ENCODE measurements at regions not wholly inside any gene's neighbourhood (a gene's known extent, or its start where the extent isn't known, plus 50 kb on each side); places are given as distances from the start of the nearest gene placed in this dataset.

GRCh38 chr1:59018860-59019259 is 235.0 kb upstream of the JUN start:
- DNase-seq (ENCODE audit: extremely low read depth in 1 of 2, low read depth in 1 of 2): no peak

DNA sequence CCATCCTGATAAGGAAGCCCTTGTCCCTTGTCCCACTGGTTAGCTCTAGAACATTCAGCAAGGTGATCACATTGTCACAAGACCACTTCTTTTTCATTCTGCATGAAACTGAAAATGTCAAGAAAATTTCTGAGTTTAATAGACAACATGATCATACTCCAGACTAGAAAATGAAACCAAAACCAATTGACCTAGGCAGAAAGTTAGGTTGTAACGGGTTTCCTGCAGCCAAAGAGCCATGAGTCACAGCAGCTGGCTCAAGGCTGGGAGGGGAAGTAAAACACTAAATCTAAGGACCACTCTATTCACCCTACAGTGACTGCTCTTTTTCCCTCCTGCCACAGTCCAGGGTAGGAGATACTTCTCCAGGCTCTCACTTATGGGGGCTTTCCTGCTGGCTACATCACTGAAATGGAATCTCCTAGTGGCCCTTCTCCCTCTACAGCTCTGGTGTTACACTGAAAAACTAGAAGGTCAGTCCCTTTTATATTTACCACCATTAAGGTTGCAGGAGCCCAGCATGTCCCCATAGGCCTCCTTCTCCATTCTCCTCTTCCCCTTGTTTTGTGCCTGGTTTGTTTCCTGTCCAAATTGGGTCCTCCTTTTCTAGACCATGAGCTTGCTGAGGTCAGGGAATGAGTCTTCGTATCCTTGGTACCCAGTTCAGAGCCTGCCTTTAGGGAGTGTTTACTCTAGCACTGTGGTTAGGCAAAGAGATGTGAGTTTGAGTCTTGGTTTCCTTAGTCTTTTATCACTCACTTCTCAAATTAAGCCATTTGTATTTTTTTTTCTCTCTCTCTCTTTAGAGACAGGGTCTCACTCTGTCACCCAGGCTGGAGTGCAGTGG is 236.5 kb upstream of the JUN start:
- DNase-seq (ENCODE audit: extremely low read depth in 1 of 2, low read depth in 1 of 2): peak; percentile 16 to 17

DNA sequence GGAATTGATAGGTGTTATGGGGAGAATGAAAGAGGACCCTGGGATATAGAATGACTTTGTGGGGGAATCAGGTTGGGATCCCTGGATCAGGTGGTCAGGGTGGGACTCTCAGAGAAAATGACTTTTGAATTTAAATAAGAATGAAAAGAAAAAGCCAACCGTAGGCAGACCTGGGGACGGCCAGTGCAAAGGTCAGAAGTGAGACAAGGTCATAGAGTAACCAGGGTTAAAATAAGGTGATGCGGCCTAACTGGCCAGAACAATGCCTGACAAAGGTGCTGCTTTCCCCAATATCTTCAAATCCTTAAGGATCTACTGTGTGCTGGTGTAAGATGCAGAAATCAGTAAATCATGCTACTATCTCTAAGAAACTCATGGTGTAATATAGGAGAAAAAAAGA is 238.4 kb upstream of the JUN start:
- no peak for DNase-seq (ENCODE audit: extremely low read depth in 1 of 2, low read depth in 1 of 2)

GRCh38 chr1:59022799-59023198 is 239.0 kb upstream of the JUN start:
- no peak for DNase-seq (ENCODE audit: extremely low read depth in 1 of 2, low read depth in 1 of 2)

DNA sequence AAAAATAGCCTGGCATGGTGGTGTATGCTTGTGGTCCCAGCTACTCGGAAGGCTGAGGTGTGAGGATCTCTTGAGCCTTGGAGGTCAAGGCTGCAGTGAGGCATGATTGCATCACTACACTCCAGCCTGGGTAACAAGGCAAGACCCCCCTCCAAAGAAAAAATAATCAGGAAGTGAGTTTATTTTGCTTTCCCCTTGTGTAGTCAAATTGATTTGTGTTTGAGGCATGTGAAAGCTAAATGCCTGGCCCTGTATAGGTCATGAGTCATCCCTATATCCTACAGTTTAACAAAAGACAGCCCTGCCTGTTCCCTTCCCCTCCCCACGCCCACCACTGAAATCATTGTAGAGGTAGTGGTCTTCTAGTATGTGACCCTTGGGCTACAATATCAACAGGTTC is 241.4 kb upstream of the JUN start:
- no peak for DNase-seq (ENCODE audit: extremely low read depth in 1 of 2, low read depth in 1 of 2)

GRCh38 chr1:59025898-59026426 is 242.1 kb upstream of the JUN start:
- DNase-seq (ENCODE audit: extremely low read depth in 1 of 2, low read depth in 1 of 2): no peak

DNA sequence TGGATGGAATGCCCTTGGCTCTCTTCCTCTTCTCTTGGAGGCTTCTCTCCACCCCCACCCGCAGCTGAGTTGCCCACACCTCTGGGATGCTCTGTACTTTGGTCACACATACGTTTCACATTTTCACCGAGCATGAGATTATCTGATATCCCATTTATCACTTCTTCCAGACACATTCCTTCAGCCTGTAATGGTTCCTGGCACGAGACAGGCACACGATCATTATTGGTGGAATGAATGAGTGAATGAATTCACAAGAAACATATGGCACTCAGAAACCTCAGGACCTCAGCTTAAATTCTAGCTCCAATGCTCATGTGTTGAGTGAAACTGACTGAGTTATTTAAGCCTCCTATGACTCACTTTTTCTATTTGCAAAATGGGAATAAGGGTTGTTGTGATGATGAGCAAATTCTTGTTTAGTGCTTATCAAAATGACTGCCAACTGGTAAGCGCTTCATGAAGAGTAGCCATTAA is 242.7 kb upstream of the JUN start:
- no peak for DNase-seq (ENCODE audit: extremely low read depth in 1 of 2, low read depth in 1 of 2)

- no peak for DNase-seq (ENCODE audit: extremely low read depth in 1 of 2, low read depth in 1 of 2)
Measured at GRCh38 chr1:59027177-59027576, 243.3 kb upstream of the JUN start.

GRCh38 chr1:59028048-59028447 is 244.2 kb upstream of the JUN start:
- DNase-seq (ENCODE audit: extremely low read depth in 1 of 2, low read depth in 1 of 2): no peak

GRCh38 chr1:59029411-59030167 is 245.7 kb upstream of the JUN start:
- DNase-seq (ENCODE audit: extremely low read depth in 1 of 2, low read depth in 1 of 2): no peak

DNA sequence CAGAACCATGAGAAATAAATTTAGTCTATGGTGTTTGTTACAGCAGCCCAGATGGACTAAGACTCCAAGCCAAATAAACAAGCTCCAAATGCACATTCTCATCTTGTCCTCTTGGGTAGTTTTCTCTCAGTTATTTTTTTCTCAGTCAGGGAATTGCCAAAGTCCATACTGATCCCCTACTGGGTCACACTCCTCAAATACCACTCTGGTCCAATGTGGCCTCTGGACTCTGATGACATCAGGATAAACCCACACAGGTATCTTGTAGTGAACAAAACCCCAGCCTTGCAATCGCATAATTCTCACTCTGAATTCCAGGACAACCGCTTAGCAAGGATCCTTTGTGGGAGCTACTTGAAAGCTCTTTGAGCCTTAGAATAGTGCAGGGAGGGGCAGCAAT is 248.4 kb upstream of the JUN start:
- no peak for DNase-seq (ENCODE audit: extremely low read depth in 1 of 2, low read depth in 1 of 2)

- DNase-seq (ENCODE audit: extremely low read depth in 1 of 2, low read depth in 1 of 2): no peak
Measured at GRCh38 chr1:59033761-59034160, 249.9 kb upstream of the JUN start.

DNA sequence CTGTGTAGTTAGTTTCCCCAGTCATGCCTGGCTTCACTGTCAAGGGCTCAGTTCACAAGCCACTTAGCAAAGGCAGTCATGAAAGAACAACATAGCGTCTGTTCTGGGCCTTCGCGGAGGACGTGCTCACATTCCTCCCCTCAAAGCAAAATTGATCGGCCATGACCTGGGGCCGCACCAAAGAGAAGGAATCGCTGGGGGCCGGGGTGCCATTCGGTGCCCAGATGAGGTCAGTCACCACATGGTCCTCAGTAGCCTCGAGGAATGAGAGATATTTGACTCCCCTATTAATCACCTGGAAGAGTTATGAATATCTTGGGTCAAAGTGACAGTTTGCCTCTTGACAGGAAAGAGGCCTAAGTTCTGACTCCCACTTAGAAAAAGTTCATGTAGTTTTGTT is 251.1 kb upstream of the JUN start:
- DNase-seq (ENCODE audit: extremely low read depth in 1 of 2, low read depth in 1 of 2): no peak

DNA sequence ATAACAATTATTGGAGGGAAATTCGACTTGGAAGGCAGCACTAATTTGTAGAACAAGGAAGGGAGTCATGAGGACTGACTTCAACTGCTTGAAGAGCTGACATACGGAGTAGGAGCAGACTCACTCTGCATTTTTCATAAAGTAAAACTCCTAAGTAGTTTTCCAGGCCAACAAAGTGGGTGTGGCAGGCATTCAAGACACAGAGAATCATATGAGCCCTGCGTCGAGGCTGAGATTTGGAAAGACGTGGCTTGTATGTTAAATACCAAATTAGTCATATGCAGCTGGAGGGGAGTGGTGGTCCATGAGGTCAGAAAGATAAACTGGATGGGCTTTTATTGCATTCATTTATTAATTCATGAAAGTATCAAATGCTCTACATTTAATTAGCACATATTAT is 255.7 kb upstream of the JUN start:
- DNase-seq (ENCODE audit: extremely low read depth in 1 of 2, low read depth in 1 of 2): no peak

GRCh38 chr1:59040486-59040885 is 256.4 kb upstream of the FGGY start:
- DNase-seq (ENCODE audit: extremely low read depth in 1 of 2, low read depth in 1 of 2): no peak

DNA sequence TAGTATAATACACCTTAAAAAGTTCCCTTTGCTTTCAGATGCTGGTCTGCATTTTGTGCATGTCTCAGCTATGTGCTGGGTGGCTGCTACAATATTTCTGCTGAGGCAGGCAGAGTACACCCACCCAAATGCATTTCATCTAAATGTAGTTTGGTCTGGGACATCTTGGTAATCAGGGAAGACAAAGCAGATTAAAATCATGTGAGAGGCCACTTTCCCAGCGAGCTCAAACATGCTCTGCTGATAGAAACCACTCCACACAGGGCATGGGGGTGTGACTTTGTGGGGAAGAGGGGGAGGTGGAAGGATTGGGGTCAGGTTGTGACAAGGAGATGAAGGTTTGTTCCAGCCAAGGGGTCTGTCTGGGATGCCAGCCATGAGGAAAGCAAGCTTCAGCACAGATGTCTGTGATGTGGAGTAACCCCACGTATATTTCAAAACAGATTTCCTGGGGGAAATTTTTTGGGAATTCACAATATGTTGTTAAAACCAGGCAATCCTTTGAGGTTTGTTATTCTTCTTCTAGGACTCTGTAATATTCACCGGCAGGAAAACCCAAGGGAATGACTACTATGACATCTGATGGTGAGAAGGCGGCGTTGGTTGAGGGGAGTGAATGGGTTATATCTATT is 255.1 kb upstream of the FGGY start:
- DNase-seq (ENCODE audit: extremely low read depth in 1 of 2, low read depth in 1 of 2): no peak

GRCh38 chr1:59043796-59044195 is 253.1 kb upstream of the FGGY start:
- no peak for DNase-seq (ENCODE audit: extremely low read depth in 1 of 2, low read depth in 1 of 2)

DNA sequence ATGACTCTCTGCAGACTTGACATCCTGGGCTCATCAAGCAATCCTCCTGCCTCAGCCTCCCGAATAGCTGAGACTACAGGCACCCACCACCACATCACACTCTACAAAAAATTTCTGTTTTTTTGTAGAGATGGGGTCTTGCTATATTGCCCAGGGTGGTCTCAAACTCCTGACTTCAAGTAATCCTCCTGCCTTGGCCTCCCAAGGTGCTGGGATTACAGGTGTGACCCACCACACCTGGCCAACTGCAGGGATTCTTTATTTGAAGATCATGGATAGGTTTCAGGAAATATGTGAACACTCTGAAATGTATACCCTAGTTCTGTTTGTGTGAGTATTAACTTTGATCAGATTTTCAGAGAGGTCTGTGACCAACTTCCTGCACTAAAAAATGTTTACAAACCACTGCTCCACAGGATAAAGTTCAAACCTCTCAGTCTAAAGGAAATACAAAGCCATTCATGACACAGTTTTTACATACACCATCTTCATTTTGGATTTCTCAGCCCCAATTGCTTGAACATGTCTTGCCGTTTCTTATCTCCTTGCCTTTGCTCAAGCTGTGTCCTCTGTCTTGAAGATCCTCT is 252.3 kb upstream of the FGGY start:
- DNase-seq (ENCODE audit: extremely low read depth in 1 of 2, low read depth in 1 of 2): no peak

DNA sequence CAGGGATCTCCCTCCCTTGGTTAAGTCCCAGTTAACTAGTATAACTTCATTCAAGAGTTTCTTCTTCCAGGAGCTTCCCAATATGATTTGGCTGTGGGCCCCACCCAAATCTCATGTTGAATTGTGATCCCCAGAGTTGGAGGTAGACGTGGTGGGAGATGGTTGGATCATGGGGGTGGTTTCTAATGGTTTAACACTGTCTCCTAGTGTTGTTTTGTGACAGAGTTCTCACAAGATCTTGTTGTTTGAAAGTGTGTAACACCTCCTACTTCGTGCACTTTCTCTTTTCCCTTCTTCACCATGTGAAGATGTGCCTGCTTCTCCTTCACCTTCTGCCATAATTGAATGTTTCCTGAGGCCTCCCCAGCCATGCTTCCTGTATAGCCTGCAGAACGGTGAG is 251.8 kb upstream of the FGGY start:
- DNase-seq (ENCODE audit: extremely low read depth in 1 of 2, low read depth in 1 of 2): no peak

DNA sequence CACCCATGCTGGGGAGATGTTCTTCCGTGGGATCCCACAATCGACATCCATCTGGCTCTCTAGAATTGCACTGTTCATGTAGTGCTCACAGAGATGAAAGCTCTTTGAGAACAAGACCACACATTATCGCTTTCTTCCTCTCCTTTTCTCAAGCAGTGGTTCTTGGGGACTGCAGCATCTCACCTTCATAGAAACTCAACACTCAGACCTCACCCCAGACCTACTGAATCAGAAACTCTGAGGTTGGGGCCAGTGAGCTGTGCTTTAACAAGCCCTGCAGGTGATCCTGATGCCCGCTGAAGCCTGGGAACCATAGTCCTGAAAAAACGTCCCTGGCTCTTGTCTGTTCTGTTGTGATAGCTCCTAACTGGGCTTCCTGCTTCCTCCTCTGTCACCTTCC is 251.3 kb upstream of the FGGY start:
- no peak for DNase-seq (ENCODE audit: extremely low read depth in 1 of 2, low read depth in 1 of 2)

- no peak for DNase-seq (ENCODE audit: extremely low read depth in 1 of 2, low read depth in 1 of 2)
Measured at GRCh38 chr1:59046134-59046533, 250.8 kb upstream of the FGGY start.

All from activated CD8-positive, alpha-beta memory T cell treated with anti-CD3 and anti-CD28 coated beads for 1 hour (primary cell).